WTC11 (cell line): ENCODE measurements at regions not wholly inside any gene's neighbourhood (a gene's known extent, or its start where the extent isn't known, plus 50 kb on each side); places are given as distances from the start of the nearest gene placed in this dataset. TPM values are rescaled to one million over a fixed set of nuclear protein-coding genes. Genes with fewer than 3 reads are reported as not detected.

Experiments
- ATAC-seq: fragments of 200-7000 bp; cut with Tn5 transposase; 2 replicates; pipeline ENCODE4 v1.10.0; 2021; ENCODE audit warnings: mild to moderate bottlenecking, moderate library complexity
- CTCF ChIA-PET: fragments of 300-600 bp; sonication (Branson Sonifier 250); formaldehyde crosslinking; loops from one replicate; lab custom pipeline; 2021; ENCODE audit warnings: antibody characterized with exemption; lab: Charles Lee
- POLR2A ChIA-PET: fragments of 350-600 bp; sonication (Branson Sonifier 250); formaldehyde crosslinking; loops from one replicate; lab custom pipeline; 2021; ENCODE audit warnings: antibody characterized with exemption; lab: Charles Lee
- DNase-seq: peaks from one replicate; pipeline ENCODE4 v3.0.0; 2021; ENCODE audit warnings: low spot score
- H3K27ac Mint-ChIP-seq: 2 replicates; pipeline ENCODE4 v1.8.0; 2021; ENCODE audit warnings: mixed read lengths
- H3K27me3 Mint-ChIP-seq: 2 replicates; pipeline ENCODE4 v1.8.0; 2021; ENCODE audit warnings: low read depth, mild to moderate bottlenecking, moderate library complexity, mixed read lengths
- H3K36me3 Mint-ChIP-seq: 2 replicates; pipeline ENCODE4 v1.8.0; 2021; ENCODE audit warnings: mixed read lengths
- H3K4me1 Mint-ChIP-seq: 2 replicates; pipeline ENCODE4 v1.8.0; 2022; ENCODE audit warnings: mixed read lengths
- H3K4me3 Mint-ChIP-seq: 2 replicates; pipeline ENCODE4 v1.8.0; 2021; ENCODE audit warnings: mild to moderate bottlenecking, moderate library complexity, mixed read lengths
- H3K9me3 Mint-ChIP-seq: 2 replicates; pipeline ENCODE4 v1.8.0; 2021; ENCODE audit warnings: mixed read lengths
- HMGA2 ChIP-seq: fragments of 250-450 bp; sonication (Bioruptor Pico); IDR thresholded peaks from 2 replicates; pipeline ENCODE4 v1.4.0; 2021; ENCODE audit warnings: mild to moderate bottlenecking, moderate library complexity
- TCF7 ChIP-seq: sonication (generic); formaldehyde crosslinking; IDR thresholded peaks from 2 replicates; pipeline ENCODE4 v1.8.0; 2022; ENCODE audit warnings: mild to moderate bottlenecking, low read depth, missing genetic modification reagents, moderate library complexity
- microRNA-seq: library from miRNA; unstranded; fragments of <30 nt; microRNA quantifications from one replicate; pipeline ENCODE4 v1.2.0, GENCODE V29; 2022; ENCODE audit warnings: borderline number of aligned reads
- TF ChIP-seq, protein P1 (sequence below): fragments of 250-450 bp; sonication (Bioruptor Pico); IDR thresholded peaks from 2 replicates; pipeline ENCODE4 v1.9.0; 2021; ENCODE audit warnings: moderate library complexity, mild to moderate bottlenecking, inconsistent platforms, borderline replicate concordance
- TF ChIP-seq, protein P2 (sequence below): fragments of 250-450 bp; sonication (Bioruptor Pico); IDR thresholded peaks from 2 replicates; pipeline ENCODE4 v2.1.2; 2022; ENCODE audit warnings: mild to moderate bottlenecking, moderate library complexity
- TF ChIP-seq, protein P3 (sequence below): sonication (generic); formaldehyde crosslinking; IDR thresholded peaks from 2 replicates; pipeline ENCODE4 v1.8.1; 2022; ENCODE audit warnings: low read depth, mild to moderate bottlenecking, moderate library complexity, missing genetic modification reagents, borderline replicate concordance
- TF ChIP-seq, protein P4 (sequence below): sonication (generic); formaldehyde crosslinking; conservative IDR thresholded peaks from 2 replicates; pipeline ENCODE4 v1.8.1; 2022; ENCODE audit warnings: mild to moderate bottlenecking, missing genetic modification reagents

DNA sequence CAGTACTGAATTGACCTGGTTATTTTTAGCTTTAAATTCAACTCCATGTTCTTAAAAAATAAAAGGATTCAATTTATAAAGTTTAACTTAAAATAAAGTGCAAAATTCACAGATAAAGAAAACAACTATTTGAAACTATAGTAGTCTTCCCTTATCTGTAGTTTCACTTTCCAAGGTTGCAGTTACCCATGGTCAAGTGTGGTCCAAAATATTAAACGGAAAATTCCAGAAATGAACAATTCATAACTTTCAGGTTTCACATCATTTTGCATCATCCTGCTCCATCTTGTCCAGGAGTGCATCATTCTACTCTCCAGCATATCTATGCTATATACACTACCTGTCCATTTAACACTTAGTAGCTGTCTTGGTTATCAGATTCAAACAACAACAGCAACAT, 54.5 kb upstream of the ZNF804A start:
- Mint-ChIP-seq H3K27me3 (no peaks in the 10 kb centered on the region), H3K9me3 (peaks cover 6% of the 10 kb centered on the region), H3K27ac (no peak overlapping the region), H3K4me1 (no peaks in the 10 kb centered on the region), H3K4me3 (no peak overlapping the region), H3K36me3 (peaks cover 2% of the 10 kb centered on the region; the same call in 1 of the 2 replicates)
- ATAC-seq (no peak), DNase-seq (no peak)
- POLR2A ChIA-PET, result no interaction called here
- CTCF ChIA-PET, result no interaction called here
- no peak for TF ChIP-seq HMGA2 (CRISPR knock-in tag)
- TF ChIP-seq, protein P1, sequence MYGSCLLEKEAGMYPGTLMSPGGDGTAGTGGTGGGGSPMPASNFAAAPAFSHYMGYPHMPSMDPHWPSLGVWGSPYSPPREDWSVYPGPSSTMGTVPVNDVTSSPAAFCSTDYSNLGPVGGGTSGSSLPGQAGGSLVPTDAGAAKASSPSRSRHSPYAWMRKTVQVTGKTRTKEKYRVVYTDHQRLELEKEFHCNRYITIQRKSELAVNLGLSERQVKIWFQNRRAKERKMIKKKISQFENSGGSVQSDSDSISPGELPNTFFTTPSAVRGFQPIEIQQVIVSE (CRISPR knock-in tag), result no peak
- TF ChIP-seq, protein P2, sequence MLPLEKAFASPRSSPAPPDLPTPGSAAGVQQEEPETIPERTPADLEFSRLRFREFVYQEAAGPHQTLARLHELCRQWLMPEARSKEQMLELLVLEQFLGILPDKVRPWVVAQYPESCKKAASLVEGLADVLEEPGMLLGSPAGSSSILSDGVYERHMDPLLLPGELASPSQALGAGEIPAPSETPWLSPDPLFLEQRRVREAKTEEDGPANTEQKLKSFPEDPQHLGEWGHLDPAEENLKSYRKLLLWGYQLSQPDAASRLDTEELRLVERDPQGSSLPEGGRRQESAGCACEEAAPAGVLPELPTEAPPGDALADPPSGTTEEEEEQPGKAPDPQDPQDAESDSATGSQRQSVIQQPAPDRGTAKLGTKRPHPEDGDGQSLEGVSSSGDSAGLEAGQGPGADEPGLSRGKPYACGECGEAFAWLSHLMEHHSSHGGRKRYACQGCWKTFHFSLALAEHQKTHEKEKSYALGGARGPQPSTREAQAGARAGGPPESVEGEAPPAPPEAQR (CRISPR knock-in tag), result no peak
- TF ChIP-seq, protein P3, sequence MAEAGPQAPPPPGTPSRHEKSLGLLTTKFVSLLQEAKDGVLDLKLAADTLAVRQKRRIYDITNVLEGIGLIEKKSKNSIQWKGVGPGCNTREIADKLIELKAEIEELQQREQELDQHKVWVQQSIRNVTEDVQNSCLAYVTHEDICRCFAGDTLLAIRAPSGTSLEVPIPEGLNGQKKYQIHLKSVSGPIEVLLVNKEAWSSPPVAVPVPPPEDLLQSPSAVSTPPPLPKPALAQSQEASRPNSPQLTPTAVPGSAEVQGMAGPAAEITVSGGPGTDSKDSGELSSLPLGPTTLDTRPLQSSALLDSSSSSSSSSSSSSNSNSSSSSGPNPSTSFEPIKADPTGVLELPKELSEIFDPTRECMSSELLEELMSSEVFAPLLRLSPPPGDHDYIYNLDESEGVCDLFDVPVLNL (CRISPR knock-in tag), result no peak
- TF ChIP-seq TCF7, result no peak
- TF ChIP-seq, protein P4, sequence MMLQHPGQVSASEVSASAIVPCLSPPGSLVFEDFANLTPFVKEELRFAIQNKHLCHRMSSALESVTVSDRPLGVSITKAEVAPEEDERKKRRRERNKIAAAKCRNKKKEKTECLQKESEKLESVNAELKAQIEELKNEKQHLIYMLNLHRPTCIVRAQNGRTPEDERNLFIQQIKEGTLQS (CRISPR knock-in tag), result no peak

Small RNA genes lying in the stretch of these regions (microRNA-seq; reads per million reads assigned to microRNA genes)
- not detected for gene MIR548AE1
